Stimulated activated CD4-positive, alpha-beta T cell treated with anti-CD3 and anti-CD28 coated beads, TNF-alpha, amount 100 ng/mL, for 1 hour (primary cell): ENCODE measurements at regions not wholly inside any gene's neighbourhood (a gene's known extent, or its start where the extent isn't known, plus 50 kb on each side); places are given as distances from the start of the nearest gene placed in this dataset.
"Not testable (repeated sequence)": the region's sequence is repeated elsewhere in the genome, so short reads cannot be mapped to it uniquely, and the experiment has no call there.

Experiments used
- DNase-seq, 3 donors: peaks; one replicate each; pipeline ENCODE4 v3.0.0-alpha.2; 2020; ENCODE audit warnings: low read depth in 3 of 3, low spot score in 1 of 3

GRCh38 chr12:67716817-67717216, 68.3 kb downstream of the DYRK2 start:
- DNase-seq = no peak

GRCh38 chr12:67719303-67719702, 70.8 kb downstream of the DYRK2 start:
- not testable (repeated sequence) for DNase-seq

DNA sequence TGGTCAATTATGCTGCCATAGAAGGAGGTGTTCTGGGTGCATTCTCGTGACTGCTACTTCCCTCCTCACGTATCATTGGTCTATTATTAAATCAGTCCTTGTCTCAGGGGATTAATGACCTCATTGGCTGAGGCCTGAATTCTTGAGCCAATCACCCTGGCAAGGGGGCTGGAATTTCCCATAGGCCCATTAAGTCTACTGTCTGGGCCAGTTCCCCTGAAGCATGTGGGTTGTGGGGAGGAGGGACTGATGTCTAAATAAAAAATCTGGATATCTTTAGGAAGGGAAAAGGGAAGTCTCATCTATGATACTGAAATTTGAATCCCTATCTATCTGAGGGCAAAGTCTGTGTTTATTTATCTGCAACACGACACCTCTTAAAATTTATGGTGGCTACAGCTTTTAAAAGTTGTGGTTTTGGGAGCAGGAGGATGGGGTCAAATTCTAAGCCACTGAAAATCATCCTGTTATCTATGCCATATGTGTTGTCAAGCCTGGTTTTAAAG, 71.9 kb downstream of the DYRK2 start:
- no peak for DNase-seq

- no peak for DNase-seq
These were observed 72.7 kb downstream of the DYRK2 start for GRCh38 chr12:67721248-67721647.

GRCh38 chr12:67722296-67722695, 73.8 kb downstream of the DYRK2 start:
- DNase-seq = no peak

DNA sequence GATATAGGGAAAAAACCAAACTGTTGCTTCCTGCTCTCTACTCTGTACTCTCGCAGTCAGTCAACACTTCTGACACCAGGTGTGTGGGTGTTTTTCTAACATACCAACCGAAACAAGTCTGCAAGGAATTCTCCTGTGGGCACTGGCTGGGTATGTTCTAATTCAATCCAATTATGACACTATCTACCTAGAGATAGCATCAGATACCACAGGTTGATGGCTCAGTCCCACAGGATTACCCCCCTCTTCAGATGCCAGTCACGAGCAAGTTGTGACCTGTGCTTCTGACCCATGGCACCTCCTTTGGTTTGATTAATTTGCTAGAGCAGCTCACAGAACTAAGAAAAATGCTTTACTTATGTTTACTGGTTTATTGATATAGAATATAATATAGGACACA, 78.3 kb downstream of the DYRK2 start:
- DNase-seq = no peak

DNA sequence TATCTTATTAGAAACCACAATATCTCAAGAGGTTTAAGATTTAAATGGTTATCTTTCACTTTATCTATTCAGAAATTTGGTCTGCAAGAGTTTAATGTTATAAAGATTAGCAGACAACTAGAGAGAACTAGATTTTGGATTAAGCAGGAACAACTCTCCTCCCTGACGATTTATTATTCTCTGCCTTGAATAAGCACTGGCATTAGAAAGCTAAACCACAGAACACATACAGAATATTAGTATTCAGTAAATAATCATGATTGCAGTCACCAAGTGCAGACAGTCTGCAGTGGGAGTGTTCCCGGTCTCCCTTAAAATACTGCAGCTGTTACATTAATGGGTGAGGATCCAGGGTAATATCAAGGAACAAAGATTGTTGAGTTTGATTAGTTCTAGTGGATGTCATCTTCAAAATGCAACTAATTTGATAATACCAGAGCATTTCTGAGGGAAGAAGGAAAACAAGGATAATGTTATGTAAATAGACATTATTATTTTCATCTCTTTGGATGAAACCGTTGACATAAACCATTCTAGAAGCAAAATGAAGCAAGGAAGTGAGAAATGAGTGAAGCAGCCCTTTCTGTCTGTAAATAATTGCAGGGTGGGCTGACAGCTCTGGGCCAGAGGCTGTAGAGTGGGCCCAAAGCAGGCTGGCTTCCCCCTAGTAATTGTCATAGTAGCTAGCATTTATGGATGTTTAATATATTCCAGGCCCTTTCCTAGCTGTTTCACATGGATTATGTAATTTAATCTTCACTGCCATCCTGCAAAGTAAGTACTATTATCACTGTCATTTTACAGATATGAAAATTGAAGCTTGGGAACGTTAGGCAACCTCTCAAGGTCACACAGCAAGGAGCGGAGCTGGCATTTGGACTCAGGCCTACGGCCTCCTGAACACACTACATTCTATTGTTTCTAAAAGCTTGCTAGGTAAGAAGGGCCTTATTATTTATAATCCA, 79.4 kb downstream of the DYRK2 start:
- DNase-seq = no peak

- no peak for DNase-seq
These were observed 84.3 kb downstream of the DYRK2 start for GRCh38 chr12:67732857-67733256.

- no peak for DNase-seq
These were observed 87.3 kb downstream of the DYRK2 start for GRCh38 chr12:67735868-67736267.

DNA sequence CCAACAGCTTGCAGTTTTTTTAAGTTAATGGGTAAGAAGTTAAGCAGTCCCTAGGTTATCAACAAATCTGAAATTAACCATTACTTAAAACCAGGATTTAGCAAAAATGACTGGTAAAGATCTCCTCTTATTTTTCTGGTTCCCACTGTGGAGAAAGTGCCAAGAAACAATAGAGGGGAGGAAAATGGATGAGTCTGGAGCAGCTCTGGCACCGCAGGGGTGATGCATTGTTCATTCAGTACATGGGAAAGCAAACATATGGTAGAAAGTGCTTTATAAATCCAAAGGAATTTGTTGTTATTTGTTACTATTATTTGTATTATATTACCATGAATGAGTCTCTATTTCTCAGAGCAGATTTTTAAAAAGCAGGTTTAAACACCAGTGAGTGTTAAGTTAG, 92.2 kb downstream of the DYRK2 start:
- no peak for DNase-seq

DNA sequence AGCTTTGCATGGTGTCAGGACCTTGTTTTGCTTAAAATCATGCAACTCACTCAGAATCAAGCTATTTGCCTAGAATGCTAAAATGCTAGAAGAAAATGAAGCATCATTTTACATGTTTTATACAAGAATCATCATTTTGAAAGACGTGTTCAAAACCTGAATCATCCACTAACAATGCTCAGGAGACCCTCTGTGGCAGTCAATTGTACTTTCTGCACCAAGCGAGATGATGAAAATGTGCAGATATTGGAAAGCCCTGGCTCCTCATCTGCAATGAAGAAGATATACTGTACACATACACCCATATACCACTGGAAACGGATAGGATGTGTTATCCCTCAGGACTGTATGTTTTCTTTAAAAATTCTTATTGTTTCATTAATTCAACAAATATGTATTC, 92.7 kb downstream of the DYRK2 start:
- DNase-seq = no peak

DNA sequence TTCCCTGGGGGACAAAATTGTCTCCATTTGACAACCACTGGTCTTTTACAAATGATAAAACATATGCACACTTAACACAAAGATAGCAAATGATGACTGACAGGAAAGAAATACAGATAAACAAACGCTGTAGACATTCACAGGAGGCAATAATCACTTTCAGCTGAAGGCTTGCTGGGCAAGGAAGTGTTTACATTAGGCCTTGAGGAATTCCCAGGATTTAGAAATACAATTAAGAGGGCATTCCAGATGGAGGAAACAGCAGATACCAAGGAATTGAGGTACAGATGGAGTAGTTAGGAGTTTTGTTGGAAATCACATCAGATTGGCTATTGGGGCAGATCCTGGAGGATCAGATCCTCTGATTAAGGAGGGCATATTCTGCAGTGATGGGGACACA, 93.9 kb downstream of the DYRK2 start:
- no peak for DNase-seq

- DNase-seq = no peak
These were observed 99.6 kb downstream of the DYRK2 start for GRCh38 chr12:67747869-67748742.

- DNase-seq = no peak
These were observed 100.1 kb downstream of the DYRK2 start for GRCh38 chr12:67748743-67749040.

DNA sequence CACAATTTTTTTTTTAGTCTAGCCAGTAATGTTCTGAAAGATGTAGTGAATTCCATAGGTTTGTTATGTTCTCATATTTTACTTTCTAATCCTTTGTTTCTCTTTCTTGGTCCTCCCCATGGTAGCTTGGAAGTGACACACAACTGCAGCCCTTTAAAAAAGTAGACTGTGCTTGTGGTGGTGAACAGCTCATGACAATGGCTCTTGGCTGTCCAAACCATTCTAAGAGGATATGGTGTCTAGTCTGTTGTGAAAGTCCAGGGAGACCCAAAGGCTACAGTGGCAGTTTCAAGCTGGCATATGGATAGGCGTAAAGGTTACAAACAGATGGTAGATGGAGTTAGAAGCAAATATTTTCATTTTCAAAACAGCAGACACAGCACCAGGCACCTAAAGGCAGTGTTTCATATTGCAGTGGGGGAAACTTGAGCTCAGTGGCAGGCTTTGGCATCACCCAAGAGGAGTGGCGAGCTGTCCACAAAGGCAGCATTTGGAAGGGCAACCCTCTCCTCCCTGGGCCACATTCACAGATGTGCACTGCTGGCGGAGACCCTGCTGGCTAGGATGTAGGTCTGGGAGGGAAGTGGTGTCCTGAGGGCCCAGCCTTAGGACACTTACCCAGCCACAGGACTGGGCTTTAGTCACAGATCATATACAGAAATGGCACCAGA, 102.1 kb downstream of the DYRK2 start:
- DNase-seq = no peak

DNA sequence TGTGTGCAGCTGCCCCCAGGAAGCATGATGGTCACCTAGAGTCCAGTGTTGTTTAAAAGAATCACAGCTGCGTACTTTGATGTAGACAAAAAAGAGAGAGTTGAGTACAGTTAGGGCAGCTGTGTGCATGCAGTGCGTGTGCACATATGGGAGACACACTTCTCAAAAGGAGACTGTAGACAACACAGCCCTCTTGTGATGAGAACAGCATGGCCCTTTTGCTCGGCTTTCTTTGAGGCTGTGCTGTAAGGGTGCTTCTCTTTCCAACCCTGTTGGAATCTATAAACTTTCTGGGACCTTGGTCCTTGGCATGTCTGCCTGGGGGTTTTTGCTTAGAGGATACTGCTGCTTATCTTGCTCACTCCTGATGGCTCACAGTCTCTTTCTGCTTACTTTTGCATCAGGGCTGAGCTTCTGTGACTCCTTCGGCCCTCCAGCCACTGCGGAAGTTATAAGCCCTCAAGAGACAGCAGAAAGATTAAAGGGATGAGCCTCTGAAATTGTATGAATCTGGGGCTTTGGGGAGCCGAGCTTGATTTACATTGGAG, 102.9 kb downstream of the DYRK2 start:
- DNase-seq = no peak

DNA sequence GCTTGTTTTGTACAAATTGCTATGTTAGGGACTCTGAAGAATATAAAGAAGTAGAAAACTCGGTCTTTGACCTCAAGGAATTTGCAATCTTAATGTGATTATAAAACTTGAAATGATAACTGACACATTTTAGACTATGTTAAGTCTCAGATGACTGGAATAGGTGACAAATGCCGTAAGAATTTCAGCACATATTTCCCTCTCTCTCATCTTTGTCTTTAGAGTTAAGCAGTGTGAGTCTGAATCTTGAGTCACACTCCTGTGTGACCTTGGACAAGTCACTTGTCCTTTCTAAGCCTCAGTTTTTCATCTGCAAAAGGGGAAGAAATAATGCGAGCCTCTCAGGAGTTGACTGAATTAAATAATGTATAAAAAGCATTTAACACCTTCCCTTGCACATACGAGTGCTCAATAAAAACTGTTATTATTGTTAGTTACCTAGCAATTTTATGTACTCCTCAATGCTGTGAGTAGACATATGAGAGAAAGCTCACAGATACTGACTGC, 103.7 kb downstream of the DYRK2 start:
- no peak for DNase-seq

DNA sequence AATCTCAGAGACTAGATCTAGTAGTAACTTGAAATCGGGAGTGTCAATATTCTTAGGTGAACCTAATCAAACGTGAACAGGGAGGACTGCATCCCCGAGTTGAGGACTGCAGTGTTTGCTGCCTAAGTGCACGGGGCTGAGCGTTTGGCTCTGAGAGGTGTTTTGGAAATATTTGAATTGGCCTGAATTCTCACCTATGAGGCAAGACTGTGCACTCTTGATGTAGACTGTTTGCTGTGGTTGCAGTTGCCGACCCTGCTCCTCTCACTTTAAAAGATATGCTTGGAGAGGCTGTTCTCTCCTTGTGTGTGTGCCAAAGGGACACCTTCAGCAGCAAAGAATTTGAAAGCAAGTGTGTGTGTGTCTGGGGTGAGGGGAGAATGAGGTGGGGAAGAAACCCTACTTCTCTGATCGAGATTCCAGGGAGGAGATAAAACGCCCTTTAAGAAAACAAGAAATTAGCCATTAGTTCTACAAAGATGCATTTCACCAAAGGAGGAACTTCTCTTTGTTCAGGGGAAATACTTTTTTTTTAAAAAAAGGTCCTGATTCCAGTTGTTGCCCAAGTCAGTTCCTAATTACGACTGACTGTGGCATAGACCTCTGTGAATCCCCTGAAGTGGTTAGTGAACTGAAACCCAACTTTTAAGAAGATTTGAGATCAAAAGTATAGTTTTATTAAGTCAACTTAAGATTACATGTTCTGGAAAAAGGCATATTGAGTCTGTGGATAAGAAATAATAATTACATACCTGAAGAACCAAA, 106.6 kb downstream of the DYRK2 start:
- DNase-seq = no peak

GRCh38 chr12:67757651-67758050, 109.1 kb downstream of the DYRK2 start:
- DNase-seq = no peak

DNA sequence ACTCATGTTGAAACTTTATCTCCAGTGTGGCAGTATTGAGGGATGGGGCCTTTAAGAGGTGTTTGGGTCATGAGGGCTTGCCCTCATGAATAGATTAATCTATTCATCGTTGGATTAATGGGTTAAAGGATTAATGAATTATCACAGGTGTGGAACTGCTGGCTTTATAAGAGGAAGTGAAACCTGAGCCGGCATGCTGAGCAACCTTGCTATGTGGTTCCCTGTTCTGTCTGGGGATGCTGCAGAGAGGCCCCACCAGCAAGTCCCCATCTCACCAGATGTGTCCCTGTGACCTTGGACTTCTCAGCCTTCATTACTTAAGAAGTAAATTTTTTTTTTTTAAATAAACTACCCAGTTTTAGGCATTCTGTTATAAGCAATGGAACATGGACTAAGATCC, 109.6 kb downstream of the DYRK2 start:
- DNase-seq = no peak
